Posterior cingulate gyrus (tissue), 11 donors: ENCODE measurements at regions not wholly inside any gene's neighbourhood (a gene's known extent, or its start where the extent isn't known, plus 50 kb on each side); places are given as distances from the start of the nearest gene placed in this dataset.

Source experiments
- DNase-seq, 10 donors: peaks; one replicate each; pipeline versions ENCODE4 v3.0.0 to v3.0.0-alpha.2; 2020 to 2021; ENCODE audit warnings: mixed read lengths in 3 of 10
- intact Hi-C: fragments of 100-400 bp; cut with DNase I; formaldehyde crosslinking; loops from one replicate; pipeline ENCODE4 v1.15.1; 2023

- intact Hi-C loops: no loop called here
Observed at GRCh38 chr4:149296503-149296902, 519.1 kb downstream of the IQCM start.

GRCh38 chr4:149296084-149296483 lies 519.6 kb downstream of the IQCM start:
- intact Hi-C loops: no loop called here
- DNase-seq: no peak

More at GRCh38 chr4:149296503-149296902, 519.1 kb downstream of the IQCM start:
- peak in 1 of 10 donors; percentile 49 for DNase-seq

GRCh38 chr4:149294601-149295000 lies 521.0 kb downstream of the IQCM start:
- intact Hi-C loops: no loop called here

GRCh38 chr4:149293046-149293649 lies 522.5 kb downstream of the IQCM start:
- intact Hi-C loops: no loop called here
- DNase-seq: no peak

More at GRCh38 chr4:149294601-149295000, 521.0 kb downstream of the IQCM start:
- DNase-seq: no peak

GRCh38 chr4:149292425-149293007 lies 523.1 kb downstream of the IQCM start:
- intact Hi-C loops: no loop called here
- no peak for DNase-seq

GRCh38 chr4:149291463-149291862 lies 524.2 kb downstream of the IQCM start:
- no peak for DNase-seq
- intact Hi-C loops: no loop called here

GRCh38 chr4:149280806-149281205 lies 534.8 kb downstream of the IQCM start:
- intact Hi-C loops: no loop called here
- DNase-seq: no peak

GRCh38 chr4:149279776-149280175 lies 535.9 kb downstream of the IQCM start:
- intact Hi-C loops: no loop called here

GRCh38 chr4:149279331-149279730 lies 536.3 kb downstream of the IQCM start:
- intact Hi-C loops: no loop called here
- DNase-seq: no peak

More at GRCh38 chr4:149279776-149280175, 535.9 kb downstream of the IQCM start:
- DNase-seq: no peak

GRCh38 chr4:149277705-149278104 lies 537.9 kb downstream of the IQCM start:
- intact Hi-C loops: no loop called here
- DNase-seq: no peak

- no peak for DNase-seq
- intact Hi-C loops: no loop called here
Observed at GRCh38 chr4:149269835-149270234, 545.8 kb downstream of the IQCM start.

GRCh38 chr4:149266301-149266700 lies 549.3 kb downstream of the IQCM start:
- no peak for DNase-seq

GRCh38 chr4:149265645-149266044 lies 550.0 kb downstream of the IQCM start:
- intact Hi-C loops: no loop called here
- no peak for DNase-seq

More at GRCh38 chr4:149266301-149266700, 549.3 kb downstream of the IQCM start:
- intact Hi-C loops: no loop called here

- intact Hi-C loops: no loop called here
- DNase-seq: no peak
Observed at GRCh38 chr4:149264093-149264733, 551.4 kb downstream of the IQCM start.

GRCh38 chr4:149248191-149248764 lies 567.4 kb downstream of the IQCM start:
- DNase-seq: no peak
- intact Hi-C loops: no loop called here

- no peak for DNase-seq
- intact Hi-C loops: no loop called here
Observed at GRCh38 chr4:149247164-149247563, 568.5 kb downstream of the IQCM start.

- intact Hi-C loops: no loop called here
- no peak for DNase-seq
Observed at GRCh38 chr4:149245333-149245732, 570.3 kb downstream of the IQCM start.

GRCh38 chr4:149238097-149238496 lies 577.5 kb downstream of the IQCM start:
- DNase-seq: no peak
- intact Hi-C loops: no loop called here

GRCh38 chr4:149234798-149235197 lies 580.8 kb downstream of the IQCM start:
- no peak for DNase-seq
- intact Hi-C loops: no loop called here

GRCh38 chr4:149223659-149224058 lies 592.0 kb downstream of the IQCM start:
- no peak for DNase-seq
- intact Hi-C loops: no loop called here

GRCh38 chr4:149218672-149219071 lies 597.0 kb downstream of the IQCM start:
- DNase-seq: peak in 1 of 10 donors; percentile 36
- intact Hi-C loops: no loop called here

- DNase-seq: no peak
Observed at GRCh38 chr4:149214301-149214700, 601.3 kb downstream of the IQCM start.

More at GRCh38 chr4:149214301-149214700, 601.3 kb downstream of the IQCM start:
- intact Hi-C loops: no loop called here
